HEK293T (cell line): ENCODE measurements at regions not wholly inside any gene's neighbourhood (a gene's known extent, or its start where the extent isn't known, plus 50 kb on each side); places are given as distances from the start of the nearest gene placed in this dataset.

Experiments used
- ARNT ChIP-seq: fragments of 450-650 bp; IDR thresholded peaks from 2 replicates; pipeline ENCODE4 v1.6.1; 2017; ENCODE audit warnings: mild to moderate bottlenecking
- ELF4 ChIP-seq: fragments of 450-650 bp; IDR thresholded peaks from 2 replicates; pipeline ENCODE4 v1.6.1; 2017; ENCODE audit warnings: antibody characterized with exemption
- FOXK2 ChIP-seq: fragments of 450-650 bp; IDR thresholded peaks from 2 replicates; pipeline ENCODE4 v1.6.1; 2016; ENCODE audit warnings: mild to moderate bottlenecking
- SP1 ChIP-seq: fragments of 450-650 bp; IDR thresholded peaks from 2 replicates; pipeline ENCODE4 v1.6.1; 2017

DNA sequence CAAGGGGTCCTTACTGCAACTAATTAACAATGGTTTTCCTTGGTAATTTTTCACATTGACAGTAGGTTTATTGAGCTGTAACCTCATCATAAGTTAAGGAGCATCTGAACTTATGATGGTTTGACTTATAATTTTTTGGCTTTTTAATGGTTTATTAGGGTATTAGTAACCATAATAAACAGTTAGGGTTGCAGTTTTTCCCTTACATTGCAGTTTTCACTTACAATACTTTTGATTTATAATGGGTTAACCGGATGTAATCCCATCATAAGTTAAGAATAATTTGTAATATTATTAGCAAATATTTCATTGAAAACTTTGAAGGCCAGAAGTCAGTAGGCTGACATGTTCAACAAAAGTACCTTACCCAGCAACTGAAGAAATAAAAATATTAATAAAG is 811.6 kb downstream of the TRHDE start:
- no peak for TF ChIP-seq ELF4
- TF ChIP-seq FOXK2: no peak
- TF ChIP-seq SP1: no peak
- no peak for TF ChIP-seq ARNT
